ENCODE measurements at regions not wholly inside any gene's neighbourhood (a gene's known extent, or its start where the extent isn't known, plus 50 kb on each side); places are given as distances from the start of the nearest gene placed in this dataset.

- no peak for TF ChIP-seq CTCF (conservative IDR thresholded peaks at IDR 0.05; ENCODE audit: low read length)
- TF ChIP-seq EZH2phosphoT487 (IDR thresholded peaks at IDR 0.05; ENCODE audit: borderline replicate concordance, low read depth, low read length): no peak
These were observed 951.1 kb upstream of the NUDT12 start for GRCh38 chr5:104513640-104514072.
